ENCODE measurements at regions not wholly inside any gene's neighbourhood (a gene's known extent, or its start where the extent isn't known, plus 50 kb on each side); places are given as distances from the start of the nearest gene placed in this dataset.

DNA sequence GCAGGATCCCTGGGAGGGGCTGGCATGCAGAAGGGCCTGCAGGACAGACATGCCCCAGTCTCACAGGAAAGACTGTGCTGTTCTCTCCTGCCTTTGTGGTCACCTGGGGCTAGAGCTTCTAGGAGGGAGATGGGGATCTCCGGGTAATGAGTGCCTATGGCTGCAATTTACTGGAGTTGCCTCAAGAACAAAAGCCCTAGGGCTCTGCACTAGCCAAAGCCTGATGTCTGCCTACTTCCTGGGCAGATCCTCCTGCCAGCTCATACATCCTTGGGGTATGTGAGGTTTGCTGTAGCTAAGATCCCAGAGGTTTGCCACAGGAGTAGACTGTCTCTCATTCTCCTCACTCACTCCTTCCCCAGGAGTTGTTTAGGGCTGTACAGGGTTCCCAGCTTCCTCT lies 106.9 kb upstream of the PPFIA2 start:
- TF ChIP-seq, protein P1, sequence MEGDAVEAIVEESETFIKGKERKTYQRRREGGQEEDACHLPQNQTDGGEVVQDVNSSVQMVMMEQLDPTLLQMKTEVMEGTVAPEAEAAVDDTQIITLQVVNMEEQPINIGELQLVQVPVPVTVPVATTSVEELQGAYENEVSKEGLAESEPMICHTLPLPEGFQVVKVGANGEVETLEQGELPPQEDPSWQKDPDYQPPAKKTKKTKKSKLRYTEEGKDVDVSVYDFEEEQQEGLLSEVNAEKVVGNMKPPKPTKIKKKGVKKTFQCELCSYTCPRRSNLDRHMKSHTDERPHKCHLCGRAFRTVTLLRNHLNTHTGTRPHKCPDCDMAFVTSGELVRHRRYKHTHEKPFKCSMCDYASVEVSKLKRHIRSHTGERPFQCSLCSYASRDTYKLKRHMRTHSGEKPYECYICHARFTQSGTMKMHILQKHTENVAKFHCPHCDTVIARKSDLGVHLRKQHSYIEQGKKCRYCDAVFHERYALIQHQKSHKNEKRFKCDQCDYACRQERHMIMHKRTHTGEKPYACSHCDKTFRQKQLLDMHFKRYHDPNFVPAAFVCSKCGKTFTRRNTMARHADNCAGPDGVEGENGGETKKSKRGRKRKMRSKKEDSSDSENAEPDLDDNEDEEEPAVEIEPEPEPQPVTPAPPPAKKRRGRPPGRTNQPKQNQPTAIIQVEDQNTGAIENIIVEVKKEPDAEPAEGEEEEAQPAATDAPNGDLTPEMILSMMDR (IDR thresholded peaks at IDR 0.05; ENCODE audit: partially characterized antibody, unreplicated experiment), result no peak
- no peaks in the 10 kb centered on the region for H3K4me1 Mint-ChIP-seq (ENCODE audit: low read depth, unreplicated experiment)
- no peak overlapping the region for H3K4me3 Mint-ChIP-seq (ENCODE audit: unreplicated experiment)
- H3K9me3 Mint-ChIP-seq (ENCODE audit: unreplicated experiment), result no peaks in the 10 kb centered on the region
- no peaks in the 10 kb centered on the region for H3K36me3 Mint-ChIP-seq (ENCODE audit: unreplicated experiment)
- no peak for DNase-seq
- no peak overlapping the region for H3K27ac Mint-ChIP-seq (ENCODE audit: unreplicated experiment)
- no peaks in the 10 kb centered on the region for H3K27me3 Mint-ChIP-seq (ENCODE audit: unreplicated experiment)

DNA sequence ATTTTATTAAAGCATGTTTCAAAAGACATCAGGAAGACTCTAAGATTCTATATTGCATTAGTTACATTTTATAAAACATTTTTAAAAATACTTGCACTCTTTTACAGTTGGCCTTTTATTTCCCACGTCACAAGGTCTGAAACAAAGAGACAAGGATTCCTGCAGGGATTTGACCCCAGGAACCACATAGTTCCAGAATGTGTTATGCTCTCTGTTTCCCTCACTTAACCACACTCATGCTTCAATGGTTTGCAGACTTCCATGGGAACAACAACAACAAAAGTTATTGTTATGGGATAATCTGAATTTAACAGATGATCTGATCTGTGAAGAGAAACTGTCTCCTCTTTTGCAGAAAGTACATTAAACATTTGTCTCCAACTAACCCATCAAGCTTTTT lies 104.3 kb upstream of the PPFIA2 start:
- no peaks in the 10 kb centered on the region for H3K27me3 Mint-ChIP-seq (ENCODE audit: unreplicated experiment)
- TF ChIP-seq, protein P1 (IDR thresholded peaks at IDR 0.05; ENCODE audit: partially characterized antibody, unreplicated experiment), result no peak
- no peaks in the 10 kb centered on the region for H3K36me3 Mint-ChIP-seq (ENCODE audit: unreplicated experiment)
- no peaks in the 10 kb centered on the region for H3K4me1 Mint-ChIP-seq (ENCODE audit: low read depth, unreplicated experiment)
- H3K4me3 Mint-ChIP-seq (ENCODE audit: unreplicated experiment), result no peak overlapping the region
- H3K9me3 Mint-ChIP-seq (ENCODE audit: unreplicated experiment), result no peaks in the 10 kb centered on the region
- H3K27ac Mint-ChIP-seq (ENCODE audit: unreplicated experiment), result no peak overlapping the region
- no peak for DNase-seq

DNA sequence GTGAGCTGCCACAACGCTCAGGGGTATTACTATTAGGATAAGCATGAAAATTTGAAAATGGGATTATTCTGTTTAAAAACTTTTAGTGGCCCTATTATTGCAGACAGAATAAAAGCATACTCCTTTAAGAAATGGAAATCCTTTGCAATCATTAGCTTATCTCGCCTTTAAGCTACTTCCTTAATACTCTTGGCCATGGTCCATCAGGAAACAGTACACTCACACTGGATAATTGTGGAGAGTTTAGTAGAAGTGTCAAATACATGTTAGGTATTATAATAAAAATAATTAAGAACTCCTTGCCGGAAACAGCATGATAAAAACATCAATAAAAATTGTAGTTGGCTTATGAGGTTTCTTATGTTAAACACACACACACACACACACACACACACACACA lies 100.4 kb upstream of the PPFIA2 start:
- no peak overlapping the region for H3K27ac Mint-ChIP-seq (ENCODE audit: unreplicated experiment)
- TF ChIP-seq, protein P1 (IDR thresholded peaks at IDR 0.05; ENCODE audit: partially characterized antibody, unreplicated experiment), result no peak
- H3K36me3 Mint-ChIP-seq (ENCODE audit: unreplicated experiment), result no peaks in the 10 kb centered on the region
- DNase-seq, result no peak
- no peaks in the 10 kb centered on the region for H3K9me3 Mint-ChIP-seq (ENCODE audit: unreplicated experiment)
- no peak overlapping the region for H3K4me3 Mint-ChIP-seq (ENCODE audit: unreplicated experiment)
- H3K4me1 Mint-ChIP-seq (ENCODE audit: low read depth, unreplicated experiment), result no peaks in the 10 kb centered on the region
- no peaks in the 10 kb centered on the region for H3K27me3 Mint-ChIP-seq (ENCODE audit: unreplicated experiment)

DNA sequence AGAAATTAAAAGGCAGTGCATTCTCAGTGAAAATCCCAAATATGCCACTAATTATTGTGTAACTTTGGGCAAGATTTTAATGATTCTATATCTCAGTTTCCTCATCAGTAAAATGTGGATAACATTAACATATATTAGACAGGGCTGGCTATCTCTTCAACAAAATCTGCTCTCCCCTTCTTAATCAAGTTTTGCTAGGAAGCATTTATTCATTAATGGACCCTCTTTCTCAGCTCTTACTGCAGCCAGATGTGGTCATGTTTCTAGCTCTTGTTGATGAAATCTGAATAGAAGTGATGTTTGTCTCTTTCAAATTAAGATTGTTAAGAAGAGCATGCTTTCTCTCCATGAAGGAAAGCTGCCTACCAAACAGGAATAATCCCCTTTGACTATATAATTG lies 84.4 kb upstream of the PPFIA2 start:
- Mint-ChIP-seq H3K27me3 (ENCODE audit: unreplicated experiment) (no peaks in the 10 kb centered on the region), H3K36me3 (ENCODE audit: unreplicated experiment) (no peaks in the 10 kb centered on the region), H3K4me3 (ENCODE audit: unreplicated experiment) (no peak overlapping the region), H3K4me1 (ENCODE audit: low read depth, unreplicated experiment) (no peaks in the 10 kb centered on the region), H3K9me3 (ENCODE audit: unreplicated experiment) (no peaks in the 10 kb centered on the region), H3K27ac (ENCODE audit: unreplicated experiment) (no peak overlapping the region)
- DNase-seq, result no peak
- TF ChIP-seq, protein P1 (IDR thresholded peaks at IDR 0.05; ENCODE audit: partially characterized antibody, unreplicated experiment), result no peak

DNA sequence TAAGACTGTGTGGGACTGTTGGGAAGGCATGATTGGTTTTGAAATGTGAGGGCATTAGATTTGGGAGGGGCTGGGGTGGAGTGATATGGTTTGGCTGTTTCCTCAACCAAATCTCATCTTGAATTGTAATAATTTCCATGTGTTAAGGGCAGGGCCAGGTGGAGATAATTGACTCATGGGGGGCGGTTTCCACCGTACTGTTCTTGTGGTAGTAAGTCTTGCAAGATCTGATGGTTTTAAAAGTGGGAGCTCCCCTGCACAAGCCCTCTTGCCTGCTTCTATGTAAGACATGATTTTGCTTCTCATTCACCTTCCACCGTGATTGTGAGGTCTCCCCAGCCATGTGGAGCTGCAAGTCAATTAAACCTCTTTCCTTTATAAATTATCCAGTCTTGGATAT lies 76.6 kb upstream of the PPFIA2 start:
- Mint-ChIP-seq H3K36me3 (ENCODE audit: unreplicated experiment) (no peaks in the 10 kb centered on the region), H3K4me1 (ENCODE audit: low read depth, unreplicated experiment) (no peaks in the 10 kb centered on the region), H3K27ac (ENCODE audit: unreplicated experiment) (no peak overlapping the region), H3K4me3 (ENCODE audit: unreplicated experiment) (no peak overlapping the region), H3K27me3 (ENCODE audit: unreplicated experiment) (no peaks in the 10 kb centered on the region), H3K9me3 (ENCODE audit: unreplicated experiment) (no peaks in the 10 kb centered on the region)
- no peak for DNase-seq
- TF ChIP-seq, protein P1 (IDR thresholded peaks at IDR 0.05; ENCODE audit: partially characterized antibody, unreplicated experiment), result no peak
